Esophagus squamous epithelium (tissue), 4 donors: ENCODE measurements at regions not wholly inside any gene's neighbourhood (a gene's known extent, or its start where the extent isn't known, plus 50 kb on each side); places are given as distances from the start of the nearest gene placed in this dataset.

Experiments
- POLR2A ChIP-seq, 4 donors: fragments of 450-650 bp; IDR thresholded peaks; one replicate each; pipeline ENCODE4 v1.6.1; 2017; ENCODE audit warnings: antibody characterized with exemption in 4 of 4, mild to moderate bottlenecking in 4 of 4, moderate library complexity in 3 of 4
- TF ChIP-seq, protein P1 (sequence below), 6 experiments: fragments of 450-650 bp in 4 of 6; fragments of 200-600 bp in 2 of 6; sonication (generic) in 2 of 6; IDR thresholded peaks; one replicate each; pipeline ENCODE4 v1.5.1; 2016 to 2019; ENCODE audit warnings: antibody characterized with exemption in 6 of 6, mild to moderate bottlenecking in 4 of 6, moderate library complexity in 4 of 6

DNA sequence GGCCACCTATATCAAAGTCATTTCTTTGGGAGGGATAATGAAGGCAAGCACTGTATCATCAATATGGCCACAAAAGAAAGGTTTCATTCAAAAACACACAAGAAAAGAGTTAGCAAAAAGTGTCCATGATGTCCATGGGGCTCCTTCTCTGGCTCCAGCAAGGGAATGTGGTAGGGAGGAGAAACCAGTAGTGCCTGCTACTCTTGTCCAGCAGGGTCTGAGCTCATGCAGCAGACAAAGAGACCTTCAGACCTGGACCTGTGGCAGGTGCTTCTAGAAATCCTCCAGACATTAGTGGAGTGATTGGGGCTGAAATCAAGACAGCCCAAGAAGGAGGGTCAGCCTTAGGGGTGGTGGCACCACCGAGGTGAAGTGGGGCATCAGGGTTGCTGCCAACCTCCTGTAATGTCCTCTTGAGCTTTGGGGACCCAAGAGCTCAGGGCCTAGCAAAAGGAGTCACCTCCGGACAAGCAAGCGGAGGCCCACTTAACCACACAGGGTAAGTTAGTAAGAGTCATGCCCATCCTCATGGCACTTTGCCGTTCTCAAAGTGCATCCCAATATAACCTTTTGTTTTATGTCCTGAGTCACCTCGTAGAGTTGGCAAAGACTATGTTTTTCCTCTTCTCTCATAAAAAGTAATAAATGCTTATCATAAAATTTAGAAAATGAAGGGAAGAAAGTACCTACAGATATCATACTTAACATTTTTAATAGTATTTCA is 112.6 kb upstream of the YPEL5 start:
- TF ChIP-seq, protein P1, sequence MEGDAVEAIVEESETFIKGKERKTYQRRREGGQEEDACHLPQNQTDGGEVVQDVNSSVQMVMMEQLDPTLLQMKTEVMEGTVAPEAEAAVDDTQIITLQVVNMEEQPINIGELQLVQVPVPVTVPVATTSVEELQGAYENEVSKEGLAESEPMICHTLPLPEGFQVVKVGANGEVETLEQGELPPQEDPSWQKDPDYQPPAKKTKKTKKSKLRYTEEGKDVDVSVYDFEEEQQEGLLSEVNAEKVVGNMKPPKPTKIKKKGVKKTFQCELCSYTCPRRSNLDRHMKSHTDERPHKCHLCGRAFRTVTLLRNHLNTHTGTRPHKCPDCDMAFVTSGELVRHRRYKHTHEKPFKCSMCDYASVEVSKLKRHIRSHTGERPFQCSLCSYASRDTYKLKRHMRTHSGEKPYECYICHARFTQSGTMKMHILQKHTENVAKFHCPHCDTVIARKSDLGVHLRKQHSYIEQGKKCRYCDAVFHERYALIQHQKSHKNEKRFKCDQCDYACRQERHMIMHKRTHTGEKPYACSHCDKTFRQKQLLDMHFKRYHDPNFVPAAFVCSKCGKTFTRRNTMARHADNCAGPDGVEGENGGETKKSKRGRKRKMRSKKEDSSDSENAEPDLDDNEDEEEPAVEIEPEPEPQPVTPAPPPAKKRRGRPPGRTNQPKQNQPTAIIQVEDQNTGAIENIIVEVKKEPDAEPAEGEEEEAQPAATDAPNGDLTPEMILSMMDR (IDR thresholded peaks at IDR 0.05) = no peak
- no peak for TF ChIP-seq POLR2A (IDR thresholded peaks at IDR 0.05)
